ENCODE measurements at regions not wholly inside any gene's neighbourhood (a gene's known extent, or its start where the extent isn't known, plus 50 kb on each side); places are given as distances from the start of the nearest gene placed in this dataset.

- intact Hi-C loops (cut with micrococcal nuclease), result no loop called here
- BruUV-seq (replicated peaks), result no TSS peak
- Histone ChIP-seq H3K9me3 (ENCODE audit: low read length) (no peaks in the 10 kb centered on the region), H3K27ac (ENCODE audit: low read length) (no peak overlapping the region), H3K27me3 (ENCODE audit: low read length) (no peaks in the 10 kb centered on the region), H3K36me3 (ENCODE audit: low read depth, low read length) (no peaks in the 10 kb centered on the region), H3K4me1 (ENCODE audit: insufficient read depth, low read length) (peaks cover 10% of the 10 kb centered on the region), H4K20me1 (ENCODE audit: low read length) (no peaks in the 10 kb centered on the region), H3K4me2 (ENCODE audit: low read length) (no peak overlapping the region), H3F3A (ENCODE audit: low read length, unreplicated experiment) (no peaks in the 10 kb centered on the region), H3K4me3 (ENCODE audit: low read length) (no peak overlapping the region), H3K9me2 (replicated peaks; ENCODE audit: low read length) (no peaks in the 10 kb centered on the region), H2AFZ (ENCODE audit: low read length) (no peak overlapping the region), H3K9ac (ENCODE audit: low read length) (no peak overlapping the region), H3K79me2 (ENCODE audit: low read length) (no peaks in the 10 kb centered on the region)
- TF ChIP-seq CTCF (conservative IDR thresholded peaks at IDR 0.05; ENCODE audit: low read depth, low read length) (no peak), EZH2 (IDR thresholded peaks at IDR 0.05; ENCODE audit: low read length, unreplicated experiment) (no peak), EZH2phosphoT487 (IDR thresholded peaks at IDR 0.05; ENCODE audit: borderline replicate concordance, low read length) (no peak)
- no peak for DNase-seq
- no peak for ATAC-seq
- CTCF ChIA-PET, result no interaction called here
- POLR2A ChIA-PET (ENCODE audit: unreplicated experiment), result no interaction called here
These were observed 59.7 kb upstream of the TBL1XR1 start for GRCh38 chr3:177257006-177257405.

GRCh38 chr3:177257625-177258024 lies 60.3 kb upstream of the TBL1XR1 start:
- Histone ChIP-seq H3F3A (ENCODE audit: low read length, unreplicated experiment) (no peaks in the 10 kb centered on the region), H4K20me1 (ENCODE audit: low read length) (no peaks in the 10 kb centered on the region), H3K4me3 (ENCODE audit: low read length) (no peak overlapping the region), H3K4me2 (ENCODE audit: low read length) (no peak overlapping the region), H3K9ac (ENCODE audit: low read length) (no peak overlapping the region), H3K27ac (ENCODE audit: low read length) (no peak overlapping the region), H3K4me1 (ENCODE audit: insufficient read depth, low read length) (peaks cover 10% of the 10 kb centered on the region), H3K79me2 (ENCODE audit: low read length) (no peaks in the 10 kb centered on the region), H2AFZ (ENCODE audit: low read length) (no peak overlapping the region), H3K9me3 (ENCODE audit: low read length) (no peaks in the 10 kb centered on the region), H3K27me3 (ENCODE audit: low read length) (no peaks in the 10 kb centered on the region), H3K36me3 (ENCODE audit: low read depth, low read length) (no peaks in the 10 kb centered on the region), H3K9me2 (replicated peaks; ENCODE audit: low read length) (no peaks in the 10 kb centered on the region)
- TF ChIP-seq EZH2phosphoT487 (IDR thresholded peaks at IDR 0.05; ENCODE audit: borderline replicate concordance, low read length), result no peak
- no peak for TF ChIP-seq CTCF (conservative IDR thresholded peaks at IDR 0.05; ENCODE audit: low read depth, low read length)
- no peak for TF ChIP-seq EZH2 (IDR thresholded peaks at IDR 0.05; ENCODE audit: low read length, unreplicated experiment)
- POLR2A ChIA-PET (ENCODE audit: unreplicated experiment), result no interaction called here
- no peak for DNase-seq
- CTCF ChIA-PET, result no interaction called here
- intact Hi-C loops (cut with micrococcal nuclease), result no loop called here
- BruUV-seq (replicated peaks), result no TSS peak
- no peak for ATAC-seq

GRCh38 chr3:177262396-177262795 lies 65.1 kb upstream of the TBL1XR1 start:
- intact Hi-C loops (cut with micrococcal nuclease), result no loop called here
- Histone ChIP-seq H3K36me3 (ENCODE audit: low read depth, low read length) (no peaks in the 10 kb centered on the region), H3K9me3 (ENCODE audit: low read length) (no peaks in the 10 kb centered on the region), H2AFZ (ENCODE audit: low read length) (no peak overlapping the region), H3K9ac (ENCODE audit: low read length) (no peak overlapping the region), H3K4me3 (ENCODE audit: low read length) (no peak overlapping the region), H3K4me1 (ENCODE audit: insufficient read depth, low read length) (no peaks in the 10 kb centered on the region), H3F3A (ENCODE audit: low read length, unreplicated experiment) (no peaks in the 10 kb centered on the region), H3K9me2 (replicated peaks; ENCODE audit: low read length) (no peaks in the 10 kb centered on the region), H3K27ac (ENCODE audit: low read length) (no peak overlapping the region), H3K79me2 (ENCODE audit: low read length) (no peaks in the 10 kb centered on the region), H4K20me1 (ENCODE audit: low read length) (no peaks in the 10 kb centered on the region), H3K4me2 (ENCODE audit: low read length) (no peak overlapping the region), H3K27me3 (ENCODE audit: low read length) (no peaks in the 10 kb centered on the region)
- no TSS peak for BruUV-seq (replicated peaks)
- TF ChIP-seq CTCF (conservative IDR thresholded peaks at IDR 0.05; ENCODE audit: low read depth, low read length) (no peak), EZH2 (IDR thresholded peaks at IDR 0.05; ENCODE audit: low read length, unreplicated experiment) (no peak), EZH2phosphoT487 (IDR thresholded peaks at IDR 0.05; ENCODE audit: borderline replicate concordance, low read length) (no peak)
- ATAC-seq, result no peak
- ChIA-PET CTCF (no interaction called here), POLR2A (ENCODE audit: unreplicated experiment) (no interaction called here)
- no peak for DNase-seq

All from PC-3 (cell line).